ENCODE measurements at regions not wholly inside any gene's neighbourhood (a gene's known extent, or its start where the extent isn't known, plus 50 kb on each side); places are given as distances from the start of the nearest gene placed in this dataset.

- no peak for TF ChIP-seq SP1 (IDR thresholded peaks at IDR 0.05)
- TF ChIP-seq FOXA1 (IDR thresholded peaks at IDR 0.05): no peak
- TF ChIP-seq FOXA2 (IDR thresholded peaks at IDR 0.05): no peak
- TF ChIP-seq CTCF (IDR thresholded peaks at IDR 0.05; ENCODE audit: low read depth, low read length, missing input control): no peak
- no peak for TF ChIP-seq HNF4A (conservative IDR thresholded peaks at IDR 0.05)
- no peak for TF ChIP-seq EGR1 (IDR thresholded peaks at IDR 0.05; ENCODE audit: low read depth in 2 of 2)
Measured at GRCh38 chr12:25764892-25765291, 193.6 kb upstream of the RASSF8 start.

All from liver (tissue), 3 donors.